ENCODE measurements at regions not wholly inside any gene's neighbourhood (a gene's known extent, or its start where the extent isn't known, plus 50 kb on each side); places are given as distances from the start of the nearest gene placed in this dataset.

DNA sequence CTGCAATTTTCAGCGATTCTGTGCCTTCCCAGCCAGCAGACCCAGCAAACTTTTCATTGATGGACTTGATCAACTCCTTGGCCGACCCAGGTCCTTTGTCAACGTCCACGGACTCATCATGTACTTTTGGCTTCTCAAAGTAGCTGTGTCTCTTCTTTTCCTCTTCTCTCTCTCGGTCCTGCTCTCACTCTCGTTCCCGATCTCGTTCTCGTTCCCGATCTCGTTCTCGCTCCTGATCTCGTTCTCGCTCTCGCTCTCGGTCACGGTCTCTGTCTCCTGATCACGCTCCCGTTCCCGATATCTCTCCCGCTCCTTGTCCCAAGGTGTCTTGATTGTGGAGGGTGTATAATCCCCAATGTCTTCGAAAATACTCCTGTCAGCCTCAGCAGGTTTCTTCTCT, 219.5 kb upstream of the FANCL start:
- TF ChIP-seq, protein P1, sequence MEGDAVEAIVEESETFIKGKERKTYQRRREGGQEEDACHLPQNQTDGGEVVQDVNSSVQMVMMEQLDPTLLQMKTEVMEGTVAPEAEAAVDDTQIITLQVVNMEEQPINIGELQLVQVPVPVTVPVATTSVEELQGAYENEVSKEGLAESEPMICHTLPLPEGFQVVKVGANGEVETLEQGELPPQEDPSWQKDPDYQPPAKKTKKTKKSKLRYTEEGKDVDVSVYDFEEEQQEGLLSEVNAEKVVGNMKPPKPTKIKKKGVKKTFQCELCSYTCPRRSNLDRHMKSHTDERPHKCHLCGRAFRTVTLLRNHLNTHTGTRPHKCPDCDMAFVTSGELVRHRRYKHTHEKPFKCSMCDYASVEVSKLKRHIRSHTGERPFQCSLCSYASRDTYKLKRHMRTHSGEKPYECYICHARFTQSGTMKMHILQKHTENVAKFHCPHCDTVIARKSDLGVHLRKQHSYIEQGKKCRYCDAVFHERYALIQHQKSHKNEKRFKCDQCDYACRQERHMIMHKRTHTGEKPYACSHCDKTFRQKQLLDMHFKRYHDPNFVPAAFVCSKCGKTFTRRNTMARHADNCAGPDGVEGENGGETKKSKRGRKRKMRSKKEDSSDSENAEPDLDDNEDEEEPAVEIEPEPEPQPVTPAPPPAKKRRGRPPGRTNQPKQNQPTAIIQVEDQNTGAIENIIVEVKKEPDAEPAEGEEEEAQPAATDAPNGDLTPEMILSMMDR (IDR thresholded peaks at IDR 0.05; ENCODE audit: insufficient read depth, low read length, poor library complexity, severe bottlenecking), result no peak
- H3K4me3 ChIP-seq (ENCODE audit: low read depth, low read length), result no peak overlapping the region
- no peak for DNase-seq (ENCODE audit: low read depth)
- no peaks in the 10 kb centered on the region for H3K27me3 ChIP-seq (ENCODE audit: control insufficient read depth, insufficient read depth, low read length)
- no peaks in the 10 kb centered on the region for H3K36me3 ChIP-seq (ENCODE audit: control insufficient read depth, insufficient read depth, low read length)

DNA sequence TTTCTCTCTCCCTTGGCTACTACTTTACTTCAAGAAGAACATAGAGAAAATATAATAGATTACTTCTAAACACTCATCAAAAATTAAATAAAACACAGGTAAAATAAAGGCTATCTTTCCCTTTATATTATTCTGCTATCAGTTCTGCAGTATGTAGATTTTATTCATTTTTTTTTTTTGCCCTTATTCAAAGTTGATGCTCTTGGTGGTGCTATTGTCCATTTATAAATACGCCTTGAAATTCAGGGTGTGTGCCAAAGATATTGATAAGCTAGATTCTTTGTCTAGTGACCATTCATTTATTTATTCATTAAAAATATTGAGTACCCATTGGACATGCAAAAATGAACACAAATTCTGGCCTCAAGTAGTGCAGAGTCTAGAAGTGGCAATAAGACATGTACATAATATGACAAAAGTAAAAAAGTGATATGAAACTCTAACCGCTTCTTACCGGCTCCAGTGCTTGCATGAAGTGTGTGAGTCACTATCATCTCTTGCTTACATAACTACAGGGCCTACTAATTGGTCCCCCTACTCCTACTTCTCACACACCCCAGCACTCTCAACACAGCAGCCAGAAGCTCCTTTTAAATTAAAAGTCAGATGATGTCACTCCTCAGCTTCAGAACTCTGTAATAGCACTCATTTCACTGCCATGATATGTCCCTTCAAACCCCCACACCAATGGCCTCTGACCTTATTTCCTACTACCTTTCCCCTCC, 208.3 kb upstream of the FANCL start:
- DNase-seq (ENCODE audit: low read depth), result no peak
- TF ChIP-seq, protein P1 (IDR thresholded peaks at IDR 0.05; ENCODE audit: insufficient read depth, low read length, poor library complexity, severe bottlenecking), result no peak
- no peak overlapping the region for H3K4me3 ChIP-seq (ENCODE audit: low read depth, low read length)
- no peaks in the 10 kb centered on the region for H3K27me3 ChIP-seq (ENCODE audit: control insufficient read depth, insufficient read depth, low read length)
- H3K36me3 ChIP-seq (ENCODE audit: control insufficient read depth, insufficient read depth, low read length), result no peaks in the 10 kb centered on the region

DNA sequence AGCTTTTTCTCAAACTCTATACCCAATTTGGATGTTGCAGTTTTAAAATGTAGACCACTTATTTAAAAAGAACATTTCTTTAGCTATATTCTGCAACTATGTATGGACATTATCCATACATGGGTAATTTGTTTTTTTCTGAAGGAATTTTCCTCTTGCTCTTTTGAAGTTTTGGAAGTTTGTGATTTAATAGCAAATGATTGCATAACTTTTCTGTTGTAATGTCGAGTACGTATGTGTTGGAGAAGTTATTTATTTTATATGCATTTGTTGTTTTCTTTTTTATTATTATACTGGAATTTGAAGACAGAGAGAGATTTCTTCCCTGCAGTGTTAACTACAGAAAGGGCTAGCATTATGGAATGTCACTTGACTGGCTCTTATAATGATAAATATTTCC, 207.7 kb upstream of the FANCL start:
- Histone ChIP-seq H3K36me3 (ENCODE audit: control insufficient read depth, insufficient read depth, low read length) (no peaks in the 10 kb centered on the region), H3K27me3 (ENCODE audit: control insufficient read depth, insufficient read depth, low read length) (no peaks in the 10 kb centered on the region), H3K4me3 (ENCODE audit: low read depth, low read length) (no peak overlapping the region)
- no peak for DNase-seq (ENCODE audit: low read depth)
- TF ChIP-seq, protein P1 (IDR thresholded peaks at IDR 0.05; ENCODE audit: insufficient read depth, low read length, poor library complexity, severe bottlenecking), result no peak

DNA sequence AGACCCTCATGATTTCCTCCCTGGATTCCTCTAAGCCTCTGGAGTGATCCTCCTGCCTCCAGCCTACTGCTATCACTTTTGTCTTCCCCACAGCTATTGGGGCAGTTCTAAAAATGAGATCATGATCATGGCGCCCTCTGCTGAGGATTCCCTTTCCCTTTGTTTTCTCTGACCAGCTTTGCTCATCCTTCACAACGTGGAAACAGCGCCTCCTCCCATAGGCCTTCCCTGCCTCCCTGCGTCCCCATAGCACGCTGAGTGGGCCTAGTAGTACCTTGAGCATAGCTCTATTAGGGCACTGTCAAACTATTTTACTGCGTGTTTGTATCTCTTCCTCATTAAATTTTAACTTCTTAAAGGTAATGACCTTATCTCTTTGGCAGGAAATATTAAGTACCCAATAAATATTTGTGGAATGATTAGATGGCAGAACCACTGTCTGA, 207.0 kb upstream of the FANCL start:
- DNase-seq (ENCODE audit: low read depth), result peak; percentile 35
- no peaks in the 10 kb centered on the region for H3K36me3 ChIP-seq (ENCODE audit: control insufficient read depth, insufficient read depth, low read length)
- TF ChIP-seq, protein P1 (IDR thresholded peaks at IDR 0.05; ENCODE audit: insufficient read depth, low read length, poor library complexity, severe bottlenecking), result peak; percentile 66
- H3K27me3 ChIP-seq (ENCODE audit: control insufficient read depth, insufficient read depth, low read length), result no peaks in the 10 kb centered on the region
- no peak overlapping the region for H3K4me3 ChIP-seq (ENCODE audit: low read depth, low read length)

DNA sequence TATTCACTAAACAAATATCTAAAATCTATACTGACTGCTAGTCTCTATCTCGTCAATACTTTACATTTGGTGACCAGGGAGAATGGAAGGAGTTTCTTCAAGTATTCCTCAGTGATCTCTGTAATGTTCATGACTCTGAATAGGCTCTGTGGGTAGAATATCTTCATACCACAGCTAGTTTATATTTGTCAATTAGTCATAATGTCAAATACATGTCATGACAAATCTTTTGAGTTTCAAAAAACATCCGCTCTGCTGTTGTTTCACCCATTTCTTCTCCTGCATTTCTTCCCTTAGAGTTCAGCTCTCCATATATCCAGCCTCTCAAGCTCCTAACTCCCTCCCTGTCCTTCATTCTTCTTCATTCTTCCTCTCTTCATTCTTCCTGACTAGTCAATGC, 206.5 kb upstream of the FANCL start:
- no peak for DNase-seq (ENCODE audit: low read depth)
- H3K36me3 ChIP-seq (ENCODE audit: control insufficient read depth, insufficient read depth, low read length), result no peaks in the 10 kb centered on the region
- H3K4me3 ChIP-seq (ENCODE audit: low read depth, low read length), result no peak overlapping the region
- TF ChIP-seq, protein P1 (IDR thresholded peaks at IDR 0.05; ENCODE audit: insufficient read depth, low read length, poor library complexity, severe bottlenecking), result no peak
- no peaks in the 10 kb centered on the region for H3K27me3 ChIP-seq (ENCODE audit: control insufficient read depth, insufficient read depth, low read length)

DNA sequence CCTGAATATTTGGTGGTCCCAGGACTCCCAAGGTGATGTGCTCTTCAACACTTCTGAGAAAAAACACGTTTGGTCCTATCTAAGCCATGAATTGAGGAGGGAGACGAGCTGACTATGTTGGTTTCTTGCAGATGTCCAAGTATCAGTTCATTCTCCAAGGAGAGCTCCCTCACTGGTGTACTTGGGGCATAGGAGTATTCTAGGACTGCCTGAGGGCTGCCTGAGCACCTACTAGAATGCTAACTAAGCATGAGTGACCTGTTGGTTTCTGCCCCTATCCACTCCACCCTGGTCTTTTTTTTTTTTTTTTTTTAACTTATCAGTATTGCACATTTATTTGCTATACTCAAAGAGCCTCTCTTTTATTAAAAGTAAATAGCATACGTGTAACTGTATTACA, 200.5 kb upstream of the FANCL start:
- no peak for DNase-seq (ENCODE audit: low read depth)
- H3K4me3 ChIP-seq (ENCODE audit: low read depth, low read length), result no peak overlapping the region
- H3K27me3 ChIP-seq (ENCODE audit: control insufficient read depth, insufficient read depth, low read length), result no peaks in the 10 kb centered on the region
- TF ChIP-seq, protein P1 (IDR thresholded peaks at IDR 0.05; ENCODE audit: insufficient read depth, low read length, poor library complexity, severe bottlenecking), result no peak
- H3K36me3 ChIP-seq (ENCODE audit: control insufficient read depth, insufficient read depth, low read length), result no peaks in the 10 kb centered on the region

Data from kidney epithelial cell (primary cell).